HUDEP-2 (cell line): ENCODE measurements at regions not wholly inside any gene's neighbourhood (a gene's known extent, or its start where the extent isn't known, plus 50 kb on each side); places are given as distances from the start of the nearest gene placed in this dataset.

Experiments
- DNase-seq, 76 experiments: peaks; one replicate each; lab custom pipeline; 2025; ENCODE audit not compliant: unreplicated experiment in 76 of 76; lab: John Stamatoyannopoulos, UW

GRCh38 chr11:30089921-30090320, 73.1 kb upstream of the KCNA4 start:
- no peak for DNase-seq

- no peak for DNase-seq
Measured at GRCh38 chr11:30091246-30091645, 74.4 kb upstream of the KCNA4 start.

DNA sequence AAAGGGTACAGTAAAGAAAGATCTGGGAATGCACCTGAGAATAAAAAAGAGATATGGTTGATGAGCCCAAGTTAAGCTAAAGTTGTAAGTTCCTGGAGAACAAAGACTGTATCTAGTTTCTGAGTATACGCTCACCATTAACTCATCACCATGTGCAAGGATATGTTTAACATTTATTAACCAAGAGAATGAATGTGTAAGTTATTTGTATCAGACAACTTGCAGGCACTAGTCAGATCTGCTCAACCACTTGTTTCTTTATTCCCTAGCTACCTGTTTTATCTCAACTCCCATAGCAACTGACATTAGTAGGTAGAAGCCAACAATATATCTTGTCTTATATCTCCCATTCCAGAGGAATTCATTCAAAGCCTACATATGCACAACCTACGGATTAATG, 74.9 kb upstream of the KCNA4 start:
- no peak for DNase-seq

DNA sequence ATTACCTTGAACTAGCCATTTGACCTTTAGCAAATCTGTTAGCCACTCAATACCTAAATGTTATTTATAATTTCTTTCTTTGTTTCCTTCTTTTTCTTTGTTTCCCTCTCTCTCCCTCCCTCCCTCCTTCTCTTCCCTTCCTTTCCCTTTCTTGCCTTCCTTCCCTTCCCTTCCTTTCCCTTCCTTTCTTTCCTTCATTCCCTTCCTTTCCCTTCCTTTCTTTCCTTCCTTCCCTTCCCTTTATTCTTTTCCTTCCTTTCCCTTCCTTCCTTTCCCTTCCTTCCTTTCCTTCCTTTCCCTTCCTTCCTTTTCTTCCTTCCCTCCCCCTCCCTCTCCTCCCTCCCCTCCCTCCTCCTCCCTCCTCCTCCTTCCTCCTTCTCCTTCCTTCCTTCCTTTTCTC, 75.7 kb upstream of the KCNA4 start:
- DNase-seq, result no peak

DNA sequence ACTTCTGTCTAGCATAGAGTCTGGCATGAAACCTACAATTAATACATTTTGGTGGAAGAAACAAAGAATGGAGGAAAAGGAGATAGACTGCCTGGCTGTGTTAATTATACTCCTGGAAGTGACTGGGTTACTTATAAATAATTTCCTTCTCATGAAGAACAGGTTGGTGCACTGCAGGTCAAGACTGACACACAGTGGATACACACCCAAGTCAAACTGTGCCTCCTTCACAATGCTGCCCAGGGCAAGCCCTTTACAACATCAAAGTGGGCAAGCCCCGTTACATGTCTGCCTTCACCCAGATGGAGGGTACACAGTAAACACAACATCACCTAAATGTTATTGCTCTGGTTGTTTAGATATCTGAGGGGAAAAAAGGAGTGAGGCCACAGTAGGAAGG, 83.7 kb upstream of the KCNA4 start:
- DNase-seq, result no peak

GRCh38 chr11:30106222-30107181, 89.7 kb upstream of the KCNA4 start:
- no peak for DNase-seq

GRCh38 chr11:30107899-30108298, 91.1 kb upstream of the KCNA4 start:
- no peak for DNase-seq

DNA sequence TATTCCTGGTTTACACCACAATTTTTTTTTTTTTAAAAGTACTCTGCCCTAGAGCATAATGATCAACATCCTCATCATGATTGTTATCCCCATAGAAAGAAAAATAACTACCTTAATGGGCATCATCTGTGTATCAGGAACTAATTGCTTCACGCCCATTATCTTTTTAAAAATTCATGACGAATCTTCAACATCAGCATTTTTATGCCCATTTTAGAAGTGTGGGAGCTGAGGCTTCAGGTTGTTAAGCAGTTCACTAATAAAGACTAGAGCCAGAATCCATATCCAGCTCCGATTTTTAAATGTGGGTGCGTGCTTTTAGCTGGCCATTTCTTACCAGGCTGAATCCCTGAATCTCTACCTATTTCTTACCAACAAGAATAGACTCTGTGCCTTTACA, 92.9 kb upstream of the KCNA4 start:
- no peak for DNase-seq

DNA sequence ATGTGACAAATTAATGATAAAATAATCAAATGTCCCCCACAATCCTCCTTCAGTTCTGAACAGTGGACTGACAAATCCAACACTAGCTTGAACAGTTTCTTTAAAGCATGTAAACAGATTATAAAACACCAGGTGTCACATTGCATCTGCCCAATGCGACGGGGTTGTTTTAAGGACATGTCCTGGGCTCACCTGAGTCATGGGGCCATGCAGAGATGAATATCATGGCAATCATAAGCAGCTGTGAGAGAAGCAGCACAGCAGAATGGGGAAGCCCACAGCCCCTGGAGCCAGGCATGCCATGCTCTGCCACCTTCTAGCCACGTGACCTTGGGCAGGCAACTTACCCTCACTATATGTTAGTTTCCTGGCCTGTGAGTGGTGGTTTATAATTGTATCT, 93.9 kb upstream of the KCNA4 start:
- DNase-seq, result no peak

DNA sequence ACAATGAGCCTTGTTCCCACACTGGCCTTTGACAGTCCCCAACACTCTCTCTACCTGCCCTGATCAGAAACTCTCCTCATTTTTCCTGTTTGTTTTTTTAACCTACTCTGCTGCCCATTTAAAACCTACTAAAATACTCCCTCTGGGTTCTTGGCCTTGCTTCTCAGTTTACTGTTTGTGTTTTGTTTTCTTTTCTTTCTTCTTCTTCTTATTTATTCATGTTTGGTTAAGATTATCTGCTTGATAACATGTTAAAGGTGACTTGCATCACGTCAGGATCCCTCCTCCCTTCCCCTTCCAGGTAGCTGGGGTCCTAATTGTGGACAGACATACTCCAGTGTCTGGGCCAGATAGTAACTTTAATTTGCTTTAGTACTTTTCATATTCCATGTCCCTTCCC, 95.0 kb upstream of the KCNA4 start:
- no peak for DNase-seq

GRCh38 chr11:30113326-30113898, 96.6 kb upstream of the KCNA4 start:
- no peak for DNase-seq

DNA sequence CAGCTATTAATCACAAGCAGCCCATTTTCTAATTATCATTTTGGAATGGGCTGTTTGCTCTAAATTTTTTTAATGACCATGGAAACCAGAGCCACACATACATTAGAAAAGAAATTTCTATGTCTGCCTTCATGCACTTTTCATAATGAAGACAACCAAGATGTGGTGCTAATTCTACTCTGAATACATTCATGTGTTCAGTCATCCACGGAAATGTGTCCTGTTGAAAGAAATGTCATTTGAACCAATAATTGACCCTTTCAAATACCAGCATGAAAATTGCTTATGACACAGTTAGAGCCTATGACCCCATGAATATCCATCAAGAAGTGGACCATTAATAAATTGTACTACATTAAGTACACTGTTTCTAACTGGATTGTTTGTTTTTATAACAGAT, 99.7 kb upstream of the KCNA4 start:
- no peak for DNase-seq

GRCh38 chr11:30120045-30120589, 103.3 kb upstream of the KCNA4 start:
- DNase-seq, result no peak

DNA sequence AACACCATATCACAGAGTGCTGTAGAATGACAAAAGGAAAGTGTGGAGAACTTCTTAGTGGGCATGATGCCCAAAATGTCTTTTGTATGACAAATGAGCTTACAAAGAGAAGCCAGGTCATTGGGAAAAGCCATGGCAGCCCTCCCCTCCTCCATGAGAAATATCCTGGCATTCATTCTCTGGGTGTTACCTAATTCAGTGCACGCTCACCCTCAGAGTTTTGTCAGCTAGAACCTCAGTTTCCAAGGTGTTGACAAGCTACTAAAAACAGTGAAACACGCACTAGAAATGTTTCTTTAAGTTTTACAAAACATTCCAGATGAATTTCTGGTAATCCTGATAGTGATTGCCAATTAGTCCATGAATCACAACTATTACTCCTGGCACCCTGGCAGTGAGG, 105.4 kb upstream of the FSHB start:
- no peak for DNase-seq

DNA sequence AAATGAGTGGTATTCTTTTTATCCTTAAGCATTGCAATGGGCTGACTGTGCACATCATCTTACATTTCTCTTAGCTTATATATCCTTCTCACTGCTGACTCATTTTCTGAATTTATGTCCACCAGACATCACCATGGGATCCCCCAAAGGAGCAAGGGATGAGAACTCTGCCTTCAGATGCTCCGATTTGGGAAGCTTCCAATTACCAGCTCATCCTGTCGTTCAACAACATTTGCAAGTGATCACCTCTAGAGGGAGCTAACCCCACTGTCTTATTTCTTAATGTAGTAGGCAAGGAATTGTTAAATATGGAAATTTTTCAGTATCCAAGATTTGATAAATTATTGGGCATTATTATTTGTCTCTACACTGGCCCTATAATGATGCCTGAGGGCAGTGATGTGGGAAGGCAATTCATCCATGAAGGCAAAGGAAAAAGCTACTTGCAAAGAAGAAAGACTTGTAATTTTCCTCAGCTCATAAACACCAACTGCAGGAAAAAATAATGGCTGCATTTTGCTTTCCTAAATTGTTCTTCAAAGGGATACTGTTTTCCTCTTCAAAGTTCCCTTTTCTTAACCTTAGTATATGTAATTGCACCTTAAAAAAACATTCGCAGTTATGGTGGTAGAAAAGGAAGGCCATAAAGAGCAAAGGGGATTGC, 102.4 kb upstream of the FSHB start:
- DNase-seq, result peak in 11 of 76 experiments; percentile 1 to 43 (median 6)

DNA sequence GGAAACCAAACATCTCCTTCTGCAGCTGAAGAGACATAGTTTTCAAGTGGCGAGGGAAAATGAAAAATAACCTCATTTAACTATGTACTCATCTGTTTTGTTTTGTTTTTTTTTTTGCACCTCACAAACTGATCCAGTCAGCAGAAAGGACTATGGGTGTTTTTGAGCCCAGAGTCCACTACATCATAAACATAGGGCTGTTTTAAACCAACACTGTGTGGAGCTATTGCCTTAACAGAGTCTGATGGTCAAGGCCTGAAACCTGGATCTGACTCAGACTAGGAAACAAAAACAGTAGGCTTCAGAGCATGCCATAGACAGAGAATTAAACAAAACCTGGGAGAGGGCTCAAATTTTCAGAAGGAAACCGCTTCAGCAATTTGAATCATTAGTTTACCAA, 99.3 kb upstream of the FSHB start:
- DNase-seq, result no peak

DNA sequence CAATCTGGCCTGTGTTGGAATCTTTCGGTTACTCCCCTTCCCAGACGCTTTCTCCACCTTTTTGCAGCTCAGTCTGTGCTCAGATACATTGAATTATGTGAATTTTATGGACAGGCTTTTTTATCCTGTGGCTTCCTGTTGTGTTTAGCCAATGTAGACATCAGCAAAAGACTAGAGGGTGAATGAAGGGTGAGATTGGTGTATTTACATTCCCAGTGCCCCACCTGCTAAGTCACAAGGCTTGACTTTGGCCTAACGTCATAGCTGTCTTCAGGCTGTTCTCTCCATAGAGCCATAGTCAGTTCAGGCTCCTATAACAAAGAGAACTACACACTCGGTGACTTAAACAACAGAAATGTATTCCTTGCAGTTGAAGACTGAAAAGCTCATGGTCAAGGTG, 97.5 kb upstream of the FSHB start:
- DNase-seq, result no peak

GRCh38 chr11:30143098-30143705, 87.6 kb upstream of the FSHB start:
- DNase-seq, result peak in 19 of 76 experiments; percentile 2 to 50 (median 21)

DNA sequence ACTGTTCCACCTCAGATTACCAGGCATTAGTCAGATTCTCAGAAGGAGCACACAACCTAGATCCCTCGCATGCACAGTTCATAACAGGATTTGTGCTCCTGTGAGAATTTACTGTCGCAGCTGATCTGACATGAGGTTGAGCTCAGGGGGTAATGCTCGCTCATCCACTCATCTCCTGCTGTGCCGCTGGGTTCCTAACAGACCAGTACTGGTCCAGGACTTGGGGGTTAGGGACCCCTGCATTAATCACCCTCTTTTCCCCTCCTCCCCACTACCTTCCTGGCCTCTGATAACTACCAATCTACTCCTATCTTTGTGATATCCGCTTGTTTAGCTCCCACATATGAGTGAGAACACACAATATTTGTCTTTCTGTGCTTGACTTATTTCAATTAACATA, 83.5 kb upstream of the FSHB start:
- no peak for DNase-seq

- no peak for DNase-seq
Measured at GRCh38 chr11:30149998-30150397, 80.8 kb upstream of the FSHB start.

DNA sequence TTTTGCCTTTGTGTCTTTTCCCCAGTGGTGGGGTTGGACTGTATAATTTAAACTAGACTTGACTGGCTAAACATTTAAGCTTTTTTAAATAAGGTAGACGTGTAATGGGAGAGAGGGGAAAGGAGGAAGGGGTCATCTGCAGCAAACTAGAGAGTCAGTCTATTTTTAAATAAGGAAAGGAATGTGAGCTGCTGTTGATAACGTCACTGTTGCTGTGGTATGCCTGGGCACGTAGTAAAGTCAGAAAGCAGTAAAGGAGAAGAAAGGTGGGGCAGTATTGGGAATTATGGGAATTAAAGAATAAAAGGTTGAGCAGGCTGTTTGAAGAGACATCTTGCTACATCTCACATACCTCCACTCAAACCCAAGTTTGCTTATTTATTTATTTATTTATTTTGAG, 80.4 kb upstream of the FSHB start:
- DNase-seq, result no peak
